A549 (cell line): ENCODE measurements at regions not wholly inside any gene's neighbourhood (a gene's known extent, or its start where the extent isn't known, plus 50 kb on each side); places are given as distances from the start of the nearest gene placed in this dataset.
"Not testable (repeated sequence)": the region's sequence is repeated elsewhere in the genome, so short reads cannot be mapped to it uniquely, and the experiment has no call there.

Experiments
- ATAC-seq, 2 experiments: fragments of 200-7000 bp in 1 of 2; fragments of >200 bp in 1 of 2; cut with Nextera tagmentation in 1 of 2; cut with Tn5 transposase in 1 of 2; 3 replicates each; pipeline versions ENCODE4 v1.8.0 to v1.9.1; 2018 to 2020; ENCODE audit warnings: mild to moderate bottlenecking in 1 of 2, moderate library complexity in 1 of 2
- CTCF ChIA-PET: fragments of 300-600 bp; sonication (Branson Sonifier 250); formaldehyde crosslinking; extraction: SDS; loops from one replicate; lab custom pipeline; 2021; ENCODE audit warnings: antibody characterized with exemption, inconsistent platforms; lab: Yijun Ruan, JAX
- POLR2A ChIA-PET: fragments of 350-600 bp; formaldehyde crosslinking; extraction: SDS; loops from one replicate; lab custom pipeline; 2021; ENCODE audit warnings: antibody characterized with exemption, inconsistent platforms; lab: Yijun Ruan, JAX
- DNase-seq, 2 experiments: peaks; one replicate each; pipeline versions ENCODE4 v3.0.0 to v3.0.0-alpha.2; 2011 to 2016; ENCODE audit warnings: low read depth in 1 of 2, low spot score in 1 of 2
- FAIRE-seq: peaks from 2 replicates; lab custom pipeline; 2011; peaks lifted over from hg19 to GRCh38; lab: Jason Lieb, UNC
- H3K27ac ChIP-seq, 2 experiments: fragments of >200 bp; sonication (Bioruptor Twin); formaldehyde crosslinking; 3 replicates each; pipeline ENCODE4 v1.5.1; 2016 to 2017
- H3K4me1 ChIP-seq: fragments of >200 bp; sonication (Bioruptor Twin); formaldehyde crosslinking; 3 replicates; pipeline ENCODE4 v1.6.1; 2016
- H3K4me2 ChIP-seq: fragments of >200 bp; sonication (Bioruptor Twin); formaldehyde crosslinking; 3 replicates; pipeline ENCODE4 v1.6.1; 2016
- H3K4me3 ChIP-seq: fragments of >200 bp; sonication (Bioruptor Twin); formaldehyde crosslinking; 3 replicates; pipeline ENCODE4 v1.5.1; 2016
- H3K9me3 ChIP-seq: fragments of >200 bp; sonication (Bioruptor Twin); formaldehyde crosslinking; 3 replicates; pipeline ENCODE4 v1.6.1; 2016
- CEBPB ChIP-seq, 2 experiments: fragments of >200 bp in 1 of 2; sonication (Bioruptor Twin) in 1 of 2; formaldehyde crosslinking in 1 of 2; IDR thresholded peaks; 2 replicates each; pipeline ENCODE4 v1.6.1; 2012 to 2016
- CHD4 ChIP-seq: fragments of 200-600 bp; sonication (generic); IDR thresholded peaks from 2 replicates; pipeline ENCODE4 v1.6.1; 2016; ENCODE audit warnings: antibody characterized with exemption, mild to moderate bottlenecking, borderline replicate concordance
- E2F6 ChIP-seq: IDR thresholded peaks from 2 replicates; pipeline ENCODE4 v1.6.1; 2012; ENCODE audit warnings: low read depth, borderline replicate concordance
- EP300 ChIP-seq, 2 experiments: fragments of >200 bp; sonication (Bioruptor Twin); formaldehyde crosslinking; IDR thresholded peaks; 2 replicates in 1 of 2; 3 replicates in 1 of 2; pipeline ENCODE4 v1.6.1; 2016 to 2017
- ESRRA ChIP-seq: fragments of 150-350 bp; IDR thresholded peaks from 2 replicates; pipeline ENCODE4 v1.6.1; 2014; ENCODE audit warnings: mild to moderate bottlenecking, low read length, borderline replicate concordance
- FOXS1 ChIP-seq: fragments of 250-450 bp; sonication (Bioruptor Pico); IDR thresholded peaks from 2 replicates; pipeline ENCODE4 v1.5.0; 2020; ENCODE audit warnings: mild to moderate bottlenecking, moderate library complexity
- GATA3 ChIP-seq: IDR thresholded peaks from 2 replicates; pipeline ENCODE4 v1.6.1; 2012; ENCODE audit warnings: borderline replicate concordance
- HDAC2 ChIP-seq: fragments of 200-600 bp; sonication (generic); IDR thresholded peaks from 2 replicates; pipeline ENCODE4 v1.6.1; 2016
- HES2 ChIP-seq: fragments of >200 bp; sonication (Bioruptor Twin); formaldehyde crosslinking; IDR thresholded peaks from 2 replicates; pipeline ENCODE4 v1.6.1; 2016
- HOXB5 ChIP-seq: fragments of 250-450 bp; sonication (Bioruptor Pico); IDR thresholded peaks from 2 replicates; pipeline ENCODE4 v1.5.0; 2020; ENCODE audit warnings: mild to moderate bottlenecking, moderate library complexity
- KDM5A ChIP-seq: fragments of 200-600 bp; sonication (generic); IDR thresholded peaks from 2 replicates; pipeline ENCODE4 v1.6.1; 2016; ENCODE audit warnings: antibody characterized with exemption, mild to moderate bottlenecking
- MAFK ChIP-seq: fragments of 450-650 bp; IDR thresholded peaks from 2 replicates; pipeline ENCODE4 v1.6.1; 2014; ENCODE audit not compliant: partially characterized antibody
- MAZ ChIP-seq: fragments of 150-350 bp; IDR thresholded peaks from 2 replicates; pipeline ENCODE4 v1.6.1; 2014; ENCODE audit warnings: antibody characterized with exemption, low read depth, low read length, borderline replicate concordance
- MYC ChIP-seq: IDR thresholded peaks from 2 replicates; pipeline ENCODE4 v1.6.1; 2012; ENCODE audit warnings: mild to moderate bottlenecking, inconsistent platforms, low read length, improper control_type of control experiment, borderline replicate concordance
- NPAS2 ChIP-seq: fragments of 250-450 bp; sonication (Bioruptor Pico); IDR thresholded peaks from 2 replicates; pipeline ENCODE4 v1.8.0; 2022; ENCODE audit warnings: mild to moderate bottlenecking, moderate library complexity, borderline replicate concordance
- NR3C1 ChIP-seq: fragments of >200 bp; sonication (Bioruptor Twin); formaldehyde crosslinking; IDR thresholded peaks from 3 replicates; pipeline ENCODE4 v1.6.1; 2017
- POLR2A ChIP-seq: IDR thresholded peaks from 2 replicates; pipeline ENCODE4 v1.6.1; 2012; ENCODE audit warnings: mild to moderate bottlenecking, low read length
- RFX5 ChIP-seq: fragments of 450-650 bp; IDR thresholded peaks from 2 replicates; pipeline ENCODE4 v1.7.1; 2014; ENCODE audit warnings: antibody characterized with exemption, mild to moderate bottlenecking, moderate library complexity
- SREBF2 ChIP-seq: fragments of 450-650 bp; IDR thresholded peaks from 2 replicates; pipeline ENCODE4 v1.6.1; 2014; ENCODE audit warnings: mild to moderate bottlenecking, moderate library complexity
- TFCP2L1 ChIP-seq: fragments of 250-450 bp; sonication (Bioruptor Pico); IDR thresholded peaks from 2 replicates; pipeline ENCODE4 v1.5.0; 2021; ENCODE audit warnings: mild to moderate bottlenecking
- ZSCAN20 ChIP-seq: fragments of 250-450 bp; sonication (Bioruptor Pico); IDR thresholded peaks from 2 replicates; pipeline ENCODE4 v1.8.0; 2022; ENCODE audit warnings: mild to moderate bottlenecking, moderate library complexity
- WGBS: methylation state at CpG from one replicate; pipeline ENCODE4 v1.1.6; 2017; ENCODE audit errors: missing lambda C conversion rate; 5-methylcytosine and 5-hydroxymethylcytosine counted together
- TF ChIP-seq, protein P1 (sequence below): fragments of 250-450 bp; sonication (Bioruptor Pico); IDR thresholded peaks from 2 replicates; pipeline ENCODE4 v1.5.0; 2021; ENCODE audit warnings: mild to moderate bottlenecking, moderate library complexity, borderline replicate concordance
- TF ChIP-seq, protein P2 (sequence below): fragments of 250-450 bp; sonication (Bioruptor Pico); IDR thresholded peaks from 2 replicates; pipeline ENCODE4 v1.5.0; 2020; ENCODE audit warnings: low read depth, mild to moderate bottlenecking, moderate library complexity
- TF ChIP-seq, protein P3 (sequence below): IDR thresholded peaks from 2 replicates; pipeline ENCODE4 v1.6.1; 2012

DNA sequence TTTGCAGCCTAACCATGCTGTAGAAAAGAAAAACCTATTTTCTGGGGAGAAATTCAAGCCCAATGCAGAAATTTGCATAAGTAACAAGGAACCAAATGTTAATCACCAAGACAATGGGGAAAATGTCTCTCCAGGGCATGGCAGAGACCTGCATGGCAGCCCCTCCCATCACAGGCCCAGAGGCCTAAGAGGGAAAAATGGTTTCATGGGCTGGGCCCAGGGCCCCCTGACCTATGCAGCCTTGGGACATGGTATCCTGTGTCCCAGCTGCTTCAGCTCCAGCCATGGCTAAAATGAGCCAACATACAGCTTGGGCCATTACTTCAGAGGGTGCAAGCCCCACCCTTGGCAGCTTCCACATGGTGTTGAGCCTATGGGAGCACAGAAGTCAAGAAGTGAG is 266.9 kb downstream of the AGTPBP1 start:
- POLR2A ChIA-PET: not testable (repeated sequence)

DNA sequence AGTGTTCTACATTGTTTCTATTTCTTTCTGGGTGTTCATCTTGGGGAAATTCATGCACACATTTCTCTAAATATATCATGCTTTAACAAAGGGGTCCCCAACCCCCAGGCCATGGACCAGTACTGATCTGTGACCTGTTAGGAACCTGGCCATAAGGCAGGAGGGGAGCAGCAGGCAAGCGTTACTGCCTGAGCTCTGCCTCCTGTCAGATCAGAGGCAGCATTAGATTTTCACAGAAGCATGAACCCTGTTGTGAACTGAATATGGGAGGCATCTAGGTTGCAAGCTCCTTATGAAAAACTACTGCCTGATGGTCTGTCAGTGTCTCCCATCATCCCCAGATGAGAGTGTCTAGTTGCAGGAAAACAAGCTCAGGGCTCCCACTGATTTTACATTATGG is 270.0 kb downstream of the AGTPBP1 start:
- ChIA-PET CTCF (interaction anchor here (0.9 kb wide), 1 partner anchor 1074 kb away, joined by 4 read pairs; no protein-coding TSS in a partner anchor), POLR2A (no interaction called here)
- Histone ChIP-seq H3K9me3 (no peaks in the 10 kb centered on the region), H3K4me3 (no peak overlapping the region), H3K27ac (no peak overlapping the region), H3K4me2 (no peak overlapping the region), H3K4me1 (no peaks in the 10 kb centered on the region)
- no peak; a peak in 1 of 6 replicates for ATAC-seq
- DNase-seq: no peak
- FAIRE-seq: no peak
- no CpG with 5 or more reads among the region's 1 CpG for WGBS
- no peak for TF ChIP-seq MYC
- no peak for TF ChIP-seq CEBPB (IDR thresholded peaks at IDR 0.05)
- no peak for TF ChIP-seq MAZ
- no peak for TF ChIP-seq HES2
- TF ChIP-seq HDAC2: no peak
- no peak for TF ChIP-seq POLR2A
- TF ChIP-seq, protein P1, sequence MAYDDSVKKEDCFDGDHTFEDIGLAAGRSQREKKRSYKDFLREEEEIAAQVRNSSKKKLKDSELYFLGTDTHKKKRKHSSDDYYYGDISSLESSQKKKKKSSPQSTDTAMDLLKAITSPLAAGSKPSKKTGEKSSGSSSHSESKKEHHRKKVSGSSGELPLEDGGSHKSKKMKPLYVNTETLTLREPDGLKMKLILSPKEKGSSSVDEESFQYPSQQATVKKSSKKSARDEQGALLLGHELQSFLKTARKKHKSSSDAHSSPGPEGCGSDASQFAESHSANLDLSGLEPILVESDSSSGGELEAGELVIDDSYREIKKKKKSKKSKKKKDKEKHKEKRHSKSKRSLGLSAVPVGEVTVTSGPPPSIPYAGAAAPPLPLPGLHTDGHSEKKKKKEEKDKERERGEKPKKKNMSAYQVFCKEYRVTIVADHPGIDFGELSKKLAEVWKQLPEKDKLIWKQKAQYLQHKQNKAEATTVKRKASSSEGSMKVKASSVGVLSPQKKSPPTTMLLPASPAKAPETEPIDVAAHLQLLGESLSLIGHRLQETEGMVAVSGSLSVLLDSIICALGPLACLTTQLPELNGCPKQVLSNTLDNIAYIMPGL: no peak

More for the DNA sequence above, 266.9 kb downstream of the AGTPBP1 start:
- H3K9me3 ChIP-seq, DNase-seq, H3K4me2 ChIP-seq, ATAC-seq, H3K4me3 ChIP-seq, H3K4me1 ChIP-seq, CTCF ChIA-PET, FAIRE-seq, H3K27ac ChIP-seq: not testable (repeated sequence)

DNA sequence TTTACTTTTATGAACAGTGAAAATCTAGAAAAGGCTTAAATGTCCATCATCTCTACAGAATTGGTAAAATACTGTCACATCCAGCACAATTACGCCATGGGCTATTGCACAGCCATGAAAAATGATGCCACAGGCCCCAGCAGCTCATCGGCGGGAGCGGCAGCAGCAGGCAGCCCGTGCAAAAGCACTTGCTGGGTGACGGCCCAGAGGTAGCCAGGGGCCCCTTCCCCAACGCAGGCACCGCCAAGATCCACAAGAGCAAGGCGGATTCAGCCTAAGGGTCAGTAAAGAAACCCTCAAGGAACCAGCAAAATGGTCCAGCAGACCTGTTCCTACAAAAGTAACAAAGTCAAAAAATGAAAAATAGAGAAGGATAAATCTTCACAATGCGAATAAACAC is 272.7 kb downstream of the AGTPBP1 start:
- H3K4me3 ChIP-seq: no peak overlapping the region
- ATAC-seq (no peak), FAIRE-seq (no peak), DNase-seq (no peak)
- H3K27ac ChIP-seq: no peak overlapping the region
- no peak overlapping the region for H3K4me2 ChIP-seq
- ChIA-PET CTCF (no interaction called here), POLR2A (no interaction called here)
- 36% methylated on average over 10 of the region's 10 CpGs for WGBS
- H3K9me3 ChIP-seq: no peaks in the 10 kb centered on the region
- no peaks in the 10 kb centered on the region for H3K4me1 ChIP-seq
- no peak for TF ChIP-seq SREBF2
- TF ChIP-seq, protein P2, sequence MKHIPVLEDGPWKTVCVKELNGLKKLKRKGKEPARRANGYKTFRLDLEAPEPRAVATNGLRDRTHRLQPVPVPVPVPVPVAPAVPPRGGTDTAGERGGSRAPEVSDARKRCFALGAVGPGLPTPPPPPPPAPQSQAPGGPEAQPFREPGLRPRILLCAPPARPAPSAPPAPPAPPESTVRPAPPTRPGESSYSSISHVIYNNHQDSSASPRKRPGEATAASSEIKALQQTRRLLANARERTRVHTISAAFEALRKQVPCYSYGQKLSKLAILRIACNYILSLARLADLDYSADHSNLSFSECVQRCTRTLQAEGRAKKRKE (CRISPR knock-in tag): no peak
- no peak for TF ChIP-seq GATA3
- no peak for TF ChIP-seq EP300 (IDR thresholded peaks at IDR 0.05)
- TF ChIP-seq ESRRA: no peak
- no peak for TF ChIP-seq FOXS1
- TF ChIP-seq RFX5: no peak
- TF ChIP-seq E2F6: no peak
- no peak for TF ChIP-seq TFCP2L1
- no peak for TF ChIP-seq HOXB5 (CRISPR knock-in tag)
- no peak for TF ChIP-seq NR3C1
- no peak for TF ChIP-seq MAFK
- no peak for TF ChIP-seq ZSCAN20 (CRISPR knock-in tag)
- TF ChIP-seq KDM5A: no peak
- no peak for TF ChIP-seq HES2
- TF ChIP-seq, protein P3, sequence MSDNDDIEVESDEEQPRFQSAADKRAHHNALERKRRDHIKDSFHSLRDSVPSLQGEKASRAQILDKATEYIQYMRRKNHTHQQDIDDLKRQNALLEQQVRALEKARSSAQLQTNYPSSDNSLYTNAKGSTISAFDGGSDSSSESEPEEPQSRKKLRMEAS: no peak
- TF ChIP-seq NPAS2 (CRISPR knock-in tag): no peak
- no peak for TF ChIP-seq CHD4
